Endothelial cell of umbilical vein (primary cell): ENCODE measurements at regions not wholly inside any gene's neighbourhood (a gene's known extent, or its start where the extent isn't known, plus 50 kb on each side); places are given as distances from the start of the nearest gene placed in this dataset.

ENCODE experiments used
- BruUV-seq: library from RNA; stranded (reverse); fragments of 400-500 nt; replicated peaks from 2 replicates; lab custom pipeline; 2021; lab: Mats Ljungman, UMichigan
- CTCF ChIA-PET: fragments of 300-600, 350-600 bp; sonication (Branson Sonifier 250); formaldehyde crosslinking; loops from one replicate; lab custom pipeline; 2021; ENCODE audit warnings: antibody characterized with exemption, inconsistent platforms; lab: Charles Lee
- POLR2A ChIA-PET: fragments of 300-600, 350-600 bp; sonication (Branson Sonifier 250); formaldehyde crosslinking; loops from one replicate; lab custom pipeline; 2021; ENCODE audit warnings: antibody characterized with exemption, inconsistent platforms; lab: Charles Lee
- DNase-seq: peaks from one replicate; pipeline ENCODE4 v3.0.0-alpha.2; 2011; ENCODE audit warnings: low read depth, low spot score
- FAIRE-seq: peaks from 2 replicates; lab custom pipeline; 2011; peaks lifted over from hg19 to GRCh38; lab: Jason Lieb, UNC
- H2AFZ ChIP-seq: 2 replicates; pipeline ENCODE4 v1.6.0; 2012; ENCODE audit warnings: low read depth, low read length, control low read depth, inconsistent platforms
- H3K27ac ChIP-seq: 2 replicates; pipeline ENCODE4 v1.5.1; 2011; ENCODE audit warnings: low read depth, mild to moderate bottlenecking, control low read depth, low read length, moderate library complexity; ENCODE audit not compliant: insufficient read depth
- H3K27me3 ChIP-seq, 2 experiments: 2 replicates each; pipeline versions ENCODE4 v1.6.0 to v1.6.1; 2011; ENCODE audit warnings: low read length in 2 of 2, mixed read lengths in 1 of 2; ENCODE audit not compliant: control insufficient read depth in 2 of 2, insufficient read depth in 2 of 2
- H3K36me3 ChIP-seq, 2 experiments: 2 replicates in 1 of 2; 3 replicates in 1 of 2; pipeline ENCODE4 v1.5.1; 2011; ENCODE audit warnings: low read length in 2 of 2, mild to moderate bottlenecking in 1 of 2, moderate library complexity in 1 of 2; ENCODE audit not compliant: control insufficient read depth in 2 of 2, insufficient read depth in 2 of 2; ENCODE audit errors: extremely low read depth in 1 of 2
- H3K4me1 ChIP-seq: 3 replicates; pipeline ENCODE4 v1.5.1; 2011; ENCODE audit warnings: mild to moderate bottlenecking, low read length; ENCODE audit not compliant: control insufficient read depth, insufficient read depth; ENCODE audit errors: extremely low read depth
- H3K4me2 ChIP-seq: 2 replicates; pipeline ENCODE4 v1.6.1; 2011; ENCODE audit warnings: low read length, control low read depth, mixed read lengths; ENCODE audit not compliant: insufficient read depth
- H3K4me3 ChIP-seq, 3 experiments: fragments of 200-600 bp in 1 of 3; sonication (generic), shearing (Covaris generic) in 1 of 3; replicated peaks in 1 of 3; 2 replicates each; pipeline ENCODE4 v1.5.1; 2011 to 2016; ENCODE audit warnings: control low read depth in 3 of 3, low read length in 3 of 3, mild to moderate bottlenecking in 2 of 3, inconsistent platforms in 1 of 3, low read depth in 1 of 3, moderate library complexity in 1 of 3; ENCODE audit not compliant: insufficient read depth in 1 of 3
- H3K79me2 ChIP-seq: 2 replicates; pipeline ENCODE4 v1.6.0; 2012; ENCODE audit warnings: low read length, inconsistent platforms; ENCODE audit not compliant: control insufficient read depth, insufficient read depth
- H3K9ac ChIP-seq: replicated peaks from 2 replicates; pipeline ENCODE3; 2011; ENCODE audit warnings: low read length, control low read depth; ENCODE audit not compliant: insufficient read depth; ENCODE audit errors: extremely low read depth
- H3K9me1 ChIP-seq: replicated peaks from 3 replicates; pipeline ENCODE4 v1.6.0; 2011; ENCODE audit warnings: mild to moderate bottlenecking, low read length; ENCODE audit not compliant: control insufficient read depth, insufficient read depth; ENCODE audit errors: extremely low read depth
- H3K9me3 ChIP-seq: replicated peaks from 2 replicates; pipeline ENCODE4 v1.5.1; 2012; ENCODE audit warnings: low read length, inconsistent platforms; ENCODE audit not compliant: control insufficient read depth, insufficient read depth
- H4K20me1 ChIP-seq: replicated peaks from 2 replicates; pipeline ENCODE3; 2011; ENCODE audit warnings: mild to moderate bottlenecking, low read length; ENCODE audit not compliant: control insufficient read depth, insufficient read depth; ENCODE audit errors: extremely low read depth
- EZH2 ChIP-seq: IDR thresholded peaks from 2 replicates; pipeline ENCODE4 v1.6.1; 2012; ENCODE audit warnings: borderline replicate concordance, low read depth, mild to moderate bottlenecking, moderate library complexity, low read length, inconsistent platforms; ENCODE audit not compliant: severe bottlenecking
- FOS ChIP-seq: IDR thresholded peaks from 2 replicates; pipeline ENCODE4 v1.6.1; 2011; ENCODE audit warnings: mild to moderate bottlenecking, low read length, moderate library complexity, borderline replicate concordance; ENCODE audit not compliant: insufficient read depth
- GATA2 ChIP-seq: IDR thresholded peaks from 2 replicates; pipeline ENCODE4 v1.7.0; 2011; ENCODE audit warnings: low read depth, mild to moderate bottlenecking, moderate library complexity, mixed read lengths, low read length; ENCODE audit not compliant: insufficient read length, insufficient read depth
- MYC ChIP-seq: IDR thresholded peaks from one replicate; pipeline ENCODE4 v1.6.1; 2011; ENCODE audit warnings: mild to moderate bottlenecking, low read depth, low read length
- POLR2A ChIP-seq: IDR thresholded peaks from 2 replicates; pipeline ENCODE4 v1.6.1; 2012; ENCODE audit warnings: low read depth, mild to moderate bottlenecking, control low read depth, low read length
- POLR2AphosphoS5 ChIP-seq: IDR thresholded peaks from 2 replicates; pipeline ENCODE4 v1.6.1; 2012; ENCODE audit warnings: low read depth, mild to moderate bottlenecking, control low read depth, low read length, moderate library complexity; ENCODE audit not compliant: insufficient read depth
- dilution Hi-C: fragments of 300-500 bp; cut with MboI; formaldehyde crosslinking; loops from one replicate; pipeline ENCODE4 v1.15.0; 2019; ENCODE audit warnings: low sequenced_read_pairs; ENCODE audit not compliant: extremely low pct_ligation_motif_present
- intact Hi-C: fragments of 100-400 bp; cut with micrococcal nuclease; formaldehyde crosslinking; loops from one replicate; pipeline ENCODE4 v1.10.0; 2022
- TF ChIP-seq, protein P1 (sequence below), 2 donors: IDR thresholded peaks; 1 replicate in 1 of 2; 2 replicates in 1 of 2; pipeline ENCODE4 v1.5.1; 2011; ENCODE audit warnings: low read length in 2 of 2, mild to moderate bottlenecking in 2 of 2, moderate library complexity in 2 of 2, control low read depth in 1 of 2, inconsistent platforms in 1 of 2, low read depth in 1 of 2; ENCODE audit not compliant: insufficient read depth in 1 of 2; ENCODE audit errors: extremely low read depth in 1 of 2

DNA sequence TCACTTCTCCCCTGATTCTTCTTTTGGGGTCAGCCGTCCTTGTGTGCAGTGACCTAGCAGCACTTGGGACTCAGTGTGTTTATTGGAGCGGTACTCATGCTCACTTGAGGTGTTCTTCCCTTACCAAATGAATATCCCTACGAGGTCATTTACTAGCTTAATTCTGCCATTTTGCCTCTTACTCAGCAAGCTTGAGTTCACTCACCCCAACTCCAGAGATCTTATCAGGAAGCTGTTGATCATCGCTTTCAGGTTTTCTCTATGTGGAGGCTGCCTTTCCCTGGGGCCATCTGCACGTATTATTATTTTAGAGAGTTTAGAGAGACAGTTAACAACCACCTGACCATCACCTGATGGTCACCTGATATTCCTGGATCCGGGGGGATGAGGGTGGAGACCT lies 1466.0 kb upstream of the GOT2 start:
- Histone ChIP-seq H3K27ac (no peak overlapping the region), H3K79me2 (no peaks in the 10 kb centered on the region), H4K20me1 (no peaks in the 10 kb centered on the region), H3K36me3 (no peaks in the 10 kb centered on the region), H2AFZ (no peak overlapping the region), H3K4me1 (no peaks in the 10 kb centered on the region), H3K9me1 (no peaks in the 10 kb centered on the region), H3K9ac (no peak overlapping the region), H3K4me3 (no peak overlapping the region), H3K9me3 (no peaks in the 10 kb centered on the region), H3K27me3 (no peaks in the 10 kb centered on the region), H3K4me2 (no peak overlapping the region)
- DNase-seq (no peak), FAIRE-seq (no peak)
- TF ChIP-seq POLR2A (no peak), FOS (no peak), GATA2 (no peak), EZH2 (no peak), POLR2AphosphoS5 (no peak)
- BruUV-seq: no TSS peak
- POLR2A ChIA-PET: no interaction called here
- intact Hi-C loops: loop anchor here (10.0 kb wide), 1 partner anchor 1005 kb away; no protein-coding TSS in a partner anchor
- dilution Hi-C loops: no loop called here
- CTCF ChIA-PET: no interaction called here

DNA sequence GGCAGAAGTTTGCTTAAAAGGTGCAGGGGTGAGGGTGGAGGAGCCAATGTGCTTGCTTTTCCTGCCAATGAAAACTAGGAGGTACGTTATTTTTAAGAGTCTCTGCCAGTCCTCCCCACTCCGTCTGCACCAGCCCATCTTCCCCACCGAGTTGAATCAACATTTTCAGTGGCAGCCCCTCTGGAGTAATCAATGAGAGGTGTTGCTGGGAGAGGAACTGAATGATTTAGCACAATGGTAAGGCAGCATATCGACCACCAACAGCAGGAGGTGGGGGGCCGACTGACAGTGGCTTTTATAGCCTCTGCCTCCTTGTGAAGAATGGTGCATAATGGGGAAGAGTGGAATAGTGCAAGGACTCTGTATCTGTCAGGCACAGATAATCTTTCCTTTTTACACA lies 1465.0 kb upstream of the GOT2 start:
- H3K4me3 ChIP-seq: no peak overlapping the region
- no peaks in the 10 kb centered on the region for H3K79me2 ChIP-seq
- no peaks in the 10 kb centered on the region for H3K36me3 ChIP-seq
- DNase-seq (no peak), FAIRE-seq (no peak)
- H3K27ac ChIP-seq: no peak overlapping the region
- no peaks in the 10 kb centered on the region for H3K27me3 ChIP-seq
- dilution Hi-C loops (no loop called here), intact Hi-C loops (no loop called here)
- H2AFZ ChIP-seq: no peak overlapping the region
- H3K9me3 ChIP-seq: no peaks in the 10 kb centered on the region
- no peaks in the 10 kb centered on the region for H3K9me1 ChIP-seq
- H3K4me2 ChIP-seq: no peak overlapping the region
- ChIA-PET POLR2A (no interaction called here), CTCF (no interaction called here)
- TF ChIP-seq GATA2 (no peak), EZH2 (no peak), MYC (no peak)
- TF ChIP-seq, protein P1, sequence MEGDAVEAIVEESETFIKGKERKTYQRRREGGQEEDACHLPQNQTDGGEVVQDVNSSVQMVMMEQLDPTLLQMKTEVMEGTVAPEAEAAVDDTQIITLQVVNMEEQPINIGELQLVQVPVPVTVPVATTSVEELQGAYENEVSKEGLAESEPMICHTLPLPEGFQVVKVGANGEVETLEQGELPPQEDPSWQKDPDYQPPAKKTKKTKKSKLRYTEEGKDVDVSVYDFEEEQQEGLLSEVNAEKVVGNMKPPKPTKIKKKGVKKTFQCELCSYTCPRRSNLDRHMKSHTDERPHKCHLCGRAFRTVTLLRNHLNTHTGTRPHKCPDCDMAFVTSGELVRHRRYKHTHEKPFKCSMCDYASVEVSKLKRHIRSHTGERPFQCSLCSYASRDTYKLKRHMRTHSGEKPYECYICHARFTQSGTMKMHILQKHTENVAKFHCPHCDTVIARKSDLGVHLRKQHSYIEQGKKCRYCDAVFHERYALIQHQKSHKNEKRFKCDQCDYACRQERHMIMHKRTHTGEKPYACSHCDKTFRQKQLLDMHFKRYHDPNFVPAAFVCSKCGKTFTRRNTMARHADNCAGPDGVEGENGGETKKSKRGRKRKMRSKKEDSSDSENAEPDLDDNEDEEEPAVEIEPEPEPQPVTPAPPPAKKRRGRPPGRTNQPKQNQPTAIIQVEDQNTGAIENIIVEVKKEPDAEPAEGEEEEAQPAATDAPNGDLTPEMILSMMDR (IDR thresholded peaks at IDR 0.05; ENCODE audit: extremely low read depth in 1 of 2, insufficient read depth in 1 of 2, low read depth in 1 of 2, low read length in 2 of 2): no peak
- BruUV-seq: no TSS peak
- no peak overlapping the region for H3K9ac ChIP-seq
- H3K4me1 ChIP-seq: no peaks in the 10 kb centered on the region
- no peaks in the 10 kb centered on the region for H4K20me1 ChIP-seq
